ENCODE measurements at regions not wholly inside any gene's neighbourhood (a gene's known extent, or its start where the extent isn't known, plus 50 kb on each side); places are given as distances from the start of the nearest gene placed in this dataset.

DNA sequence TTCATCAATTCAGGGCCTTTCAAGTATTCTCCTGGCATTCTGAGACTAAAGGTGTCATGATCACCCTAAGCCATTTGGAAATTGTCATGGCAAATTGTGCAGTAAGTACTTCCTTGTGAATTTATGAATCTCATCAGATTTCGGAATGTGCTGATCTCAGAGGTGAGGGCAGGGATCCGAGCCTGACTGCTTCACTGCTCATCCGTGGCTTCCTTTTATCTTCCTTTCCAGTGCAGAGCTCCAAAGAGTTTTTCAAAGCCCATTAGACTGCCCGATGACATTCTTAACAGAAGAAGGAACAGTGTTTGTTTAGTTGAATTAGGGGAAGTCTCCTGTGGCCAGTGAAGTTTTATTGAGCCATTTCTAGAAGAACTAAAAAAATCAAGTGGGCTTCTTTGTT is 182.8 kb upstream of the GDNF start:
- no peak for DNase-seq
- dilution Hi-C loops (cut with HindIII; ENCODE audit: low sequenced_read_pairs, unreplicated experiment) = no loop called here
- no peak overlapping the region for H2BK15ac ChIP-seq (ENCODE audit: low read depth, low read length)
- no peak overlapping the region for H3K9ac ChIP-seq (ENCODE audit: low read depth, low read length)
- H3K79me1 ChIP-seq (ENCODE audit: low read depth in 1 of 2, low read length in 2 of 2) = no peaks in the 10 kb centered on the region
- BruUV-seq (replicated peaks) = no TSS peak
- H2BK120ac ChIP-seq (ENCODE audit: low read depth, low read length) = no peak overlapping the region
- no peak overlapping the region for H2BK20ac ChIP-seq (ENCODE audit: low read depth, low read length)
- POLR2A ChIA-PET (ENCODE audit: unreplicated experiment) = no interaction called here
- H2BK5ac ChIP-seq (ENCODE audit: low read depth, low read length, poor library complexity, severe bottlenecking) = no peak overlapping the region
- H3K56ac ChIP-seq (ENCODE audit: extremely low read depth, insufficient read depth, low read length) = no peak overlapping the region
- no peaks in the 10 kb centered on the region for H3K9me3 ChIP-seq (ENCODE audit: control insufficient read depth, insufficient read depth, low read length)
- no peak overlapping the region for H3K14ac ChIP-seq (replicated peaks; ENCODE audit: low read depth, low read length)
- no peak overlapping the region for H4K8ac ChIP-seq (ENCODE audit: low read depth in 2 of 2, low read length in 2 of 2)
- in situ Hi-C loops (cut with MboI; ENCODE audit: low sequenced_read_pairs) = no loop called here
- no peaks in the 10 kb centered on the region for H3K9me1 ChIP-seq (ENCODE audit: insufficient read depth, low read length)
- CTCF ChIA-PET = interaction anchor here (1.2 kb wide), 1 partner anchor 185 kb away, joined by 4 read pairs; no protein-coding TSS in a partner anchor
- intact Hi-C loops (cut with micrococcal nuclease) = no loop called here
- no peak overlapping the region for H3K4ac ChIP-seq (ENCODE audit: low read depth, low read length)
- H4K5ac ChIP-seq (ENCODE audit: low read depth, low read length) = no peak overlapping the region
- no peaks in the 10 kb centered on the region for H3K4me1 ChIP-seq (ENCODE audit: control insufficient read depth, insufficient read depth, low read length)
- no peak overlapping the region for H3K4me2 ChIP-seq (ENCODE audit: low read depth, low read length)
- H3K36me3 ChIP-seq (ENCODE audit: control insufficient read depth, insufficient read depth, low read length) = no peaks in the 10 kb centered on the region
- no peaks in the 10 kb centered on the region for H4K20me1 ChIP-seq (ENCODE audit: insufficient read depth, low read length)
- H2AK5ac ChIP-seq (ENCODE audit: low read depth, low read length) = no peak overlapping the region
- no peak overlapping the region for H3K27ac ChIP-seq (ENCODE audit: insufficient read depth, low read length)
- H3K4me3 ChIP-seq (ENCODE audit: insufficient read depth, low read depth, low read length) = no peak overlapping the region
- WGBS, 2 experiments (ENCODE audit: extremely low coverage in 2 of 2, insufficient read length in 1 of 2) = no CpG with 5 or more reads among the region's 4 CpGs
- H3K23ac ChIP-seq (ENCODE audit: low read depth, low read length) = no peak overlapping the region
- ATAC-seq (ENCODE audit: low read depth) = no peak
- H2AK9ac ChIP-seq (replicated peaks; ENCODE audit: low read depth, low read length, poor library complexity) = no peak overlapping the region
- H2AFZ ChIP-seq (replicated peaks; ENCODE audit: low read length, poor library complexity) = no peak overlapping the region
- no peak overlapping the region for H4K91ac ChIP-seq (ENCODE audit: insufficient read depth, low read depth, low read length)
- H3K18ac ChIP-seq (ENCODE audit: low read depth, low read length) = no peak overlapping the region
- TF ChIP-seq RCOR1 (IDR thresholded peaks at IDR 0.05; ENCODE audit: insufficient replicate concordance, low read length) = no peak
- TF ChIP-seq RAD21 (IDR thresholded peaks at IDR 0.05; ENCODE audit: low read length) = no peak
- no peak for TF ChIP-seq NFE2L2 (IDR thresholded peaks at IDR 0.05; ENCODE audit: low read depth, low read length)
- TF ChIP-seq FOS (IDR thresholded peaks at IDR 0.05; ENCODE audit: low read depth, low read length) = no peak
- TF ChIP-seq CTCF (conservative IDR thresholded peaks at IDR 0.05; ENCODE audit: low read depth, low read length) = no peak
- no peak for TF ChIP-seq SMC3 (IDR thresholded peaks at IDR 0.05; ENCODE audit: low read depth, low read length)
- no peak for TF ChIP-seq POLR2A (IDR thresholded peaks at IDR 0.05; ENCODE audit: low read depth, low read length)
- TF ChIP-seq MAFK (IDR thresholded peaks at IDR 0.05; ENCODE audit: low read depth, low read length) = no peak
- no peak for TF ChIP-seq BHLHE40 (IDR thresholded peaks at IDR 0.05; ENCODE audit: low read depth, low read length)
- TF ChIP-seq MAZ (IDR thresholded peaks at IDR 0.05; ENCODE audit: borderline replicate concordance, low read depth, low read length) = no peak
- TF ChIP-seq USF2 (IDR thresholded peaks at IDR 0.05; ENCODE audit: low read depth, low read length) = no peak
- no peak for TF ChIP-seq CHD1 (IDR thresholded peaks at IDR 0.05; ENCODE audit: low read depth, low read length)
- no peak for TF ChIP-seq RFX5 (IDR thresholded peaks at IDR 0.05; ENCODE audit: low read depth, low read length)
- TF ChIP-seq MXI1 (IDR thresholded peaks at IDR 0.05; ENCODE audit: borderline replicate concordance, low read depth, low read length) = no peak
- no peak for TF ChIP-seq CEBPB (IDR thresholded peaks at IDR 0.05; ENCODE audit: low read depth, low read length)
- TF ChIP-seq, protein P1, sequence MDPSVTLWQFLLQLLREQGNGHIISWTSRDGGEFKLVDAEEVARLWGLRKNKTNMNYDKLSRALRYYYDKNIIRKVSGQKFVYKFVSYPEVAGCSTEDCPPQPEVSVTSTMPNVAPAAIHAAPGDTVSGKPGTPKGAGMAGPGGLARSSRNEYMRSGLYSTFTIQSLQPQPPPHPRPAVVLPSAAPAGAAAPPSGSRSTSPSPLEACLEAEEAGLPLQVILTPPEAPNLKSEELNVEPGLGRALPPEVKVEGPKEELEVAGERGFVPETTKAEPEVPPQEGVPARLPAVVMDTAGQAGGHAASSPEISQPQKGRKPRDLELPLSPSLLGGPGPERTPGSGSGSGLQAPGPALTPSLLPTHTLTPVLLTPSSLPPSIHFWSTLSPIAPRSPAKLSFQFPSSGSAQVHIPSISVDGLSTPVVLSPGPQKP (IDR thresholded peaks at IDR 0.05; ENCODE audit: borderline replicate concordance, low read depth, low read length) = no peak
- peaks cover 11% of the 10 kb centered on the region for H3K27me3 ChIP-seq (ENCODE audit: control insufficient read depth, insufficient read depth, low read length)
